Dedifferentiated amniotic fluid mesenchymal stem cell (primary cell): ENCODE measurements at regions not wholly inside any gene's neighbourhood (a gene's known extent, or its start where the extent isn't known, plus 50 kb on each side); places are given as distances from the start of the nearest gene placed in this dataset.
A peak's percentile ranks its signal among the peaks of the same experiment; 100 is the strongest.

Source experiments
- DNase-seq: peaks from one replicate; pipeline ENCODE4 v3.0.0-alpha.2; 2016; ENCODE audit errors: extremely low spot score

DNA sequence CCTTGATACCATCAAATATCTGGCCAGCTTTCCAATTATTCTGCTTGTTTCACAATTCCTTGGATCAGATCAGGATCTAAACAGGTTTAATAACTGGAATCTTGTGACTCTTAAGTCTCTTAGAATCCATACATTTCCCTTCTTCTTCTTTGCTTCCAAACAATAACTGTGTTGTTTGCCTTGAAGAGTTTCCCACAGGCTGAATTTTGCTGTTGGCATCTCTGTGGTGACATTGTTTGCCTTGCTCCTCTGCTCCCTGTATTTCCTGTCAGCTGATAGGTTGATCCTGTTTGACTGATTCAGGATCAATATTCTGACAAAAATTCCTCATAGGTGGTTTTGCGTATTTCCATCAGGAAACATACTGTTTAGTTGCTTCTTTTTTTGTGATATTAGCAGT, 248.4 kb upstream of the LMCD1 start:
- no peak for DNase-seq

DNA sequence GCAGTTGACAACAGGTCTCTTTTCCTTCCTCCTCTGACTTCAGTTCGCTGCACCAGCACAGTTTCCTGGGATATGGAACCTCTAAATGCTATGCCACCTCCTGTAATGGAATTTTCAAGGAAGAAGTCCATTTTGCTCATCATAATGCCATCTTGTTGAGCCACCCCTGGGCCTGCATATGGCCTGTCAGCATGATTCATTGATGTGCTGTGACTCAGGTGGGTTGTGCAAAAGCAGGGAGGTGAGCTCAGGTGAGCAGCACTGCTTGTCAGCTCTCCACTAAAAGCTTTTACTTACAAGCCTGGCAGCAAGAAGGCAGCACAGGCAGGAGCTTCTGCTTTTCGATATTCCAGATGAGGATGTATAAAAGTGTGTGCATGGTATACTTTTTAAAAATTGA, 247.1 kb upstream of the LMCD1 start:
- DNase-seq, result no peak

DNA sequence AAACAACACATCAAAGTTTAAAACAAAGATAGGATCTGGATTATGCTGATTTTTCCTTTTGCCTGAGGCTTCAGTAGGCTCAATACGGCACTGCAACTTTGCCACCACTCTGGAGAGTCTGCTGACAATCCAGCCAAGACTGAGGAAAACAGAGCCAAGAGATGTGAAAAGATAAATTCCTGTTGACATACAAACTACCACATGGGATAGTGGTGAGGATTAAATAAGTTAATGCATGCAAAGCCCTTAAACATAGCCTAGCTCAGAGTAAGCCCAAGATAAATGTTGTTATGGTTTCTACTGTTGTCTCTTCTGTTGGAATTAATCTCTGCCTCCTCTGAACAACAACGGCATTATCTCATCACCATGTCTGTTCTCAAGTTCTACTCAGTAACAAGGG, 245.9 kb upstream of the LMCD1 start:
- no peak for DNase-seq

DNA sequence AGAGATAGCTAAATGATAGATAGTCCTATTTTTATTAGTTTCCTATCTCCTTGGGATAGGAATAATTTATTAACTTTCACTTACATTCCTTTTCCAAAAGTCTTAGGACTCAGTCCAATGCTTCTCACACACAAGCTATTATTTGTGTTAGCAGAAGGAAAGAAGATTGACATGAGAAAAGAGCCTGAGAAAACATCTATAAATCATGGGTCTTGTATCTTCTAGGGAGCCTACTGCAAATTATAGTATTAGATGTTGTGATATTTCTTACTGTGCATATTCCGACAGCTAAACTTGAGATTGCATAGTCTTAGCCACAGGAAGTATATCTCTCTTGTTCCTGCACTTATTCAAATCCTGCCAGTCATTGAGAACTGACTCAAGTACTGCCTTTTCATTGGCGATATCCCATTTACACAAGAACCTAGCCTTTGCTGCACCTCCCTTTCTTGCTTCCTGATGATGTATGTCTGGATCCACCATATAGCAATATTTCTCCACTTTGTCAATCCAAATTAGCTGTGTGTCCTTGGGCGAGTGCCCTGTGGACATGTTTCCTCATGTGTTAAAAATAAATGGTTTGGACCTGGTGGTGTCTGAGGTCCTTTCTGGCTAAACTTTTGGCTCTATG, 245.1 kb upstream of the LMCD1 start:
- DNase-seq, result no peak

DNA sequence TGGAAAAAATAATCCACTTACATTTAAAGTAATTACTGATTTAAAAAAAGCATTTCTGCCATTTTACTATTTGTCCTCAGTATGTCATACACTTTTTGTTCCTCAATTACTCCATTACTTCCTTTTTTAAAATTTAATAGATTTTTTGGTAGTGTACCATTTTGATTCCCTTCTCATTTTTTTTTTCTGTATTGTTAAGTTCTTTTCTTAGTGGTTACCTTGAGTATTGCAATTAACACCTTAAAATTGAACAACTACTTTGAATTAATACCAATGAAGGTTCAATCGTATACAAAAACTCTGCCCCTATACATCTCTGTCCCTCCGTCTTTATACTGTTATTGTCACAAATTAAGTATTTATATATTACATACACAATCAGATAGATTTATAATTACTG, 240.6 kb upstream of the LMCD1 start:
- DNase-seq, result no peak

DNA sequence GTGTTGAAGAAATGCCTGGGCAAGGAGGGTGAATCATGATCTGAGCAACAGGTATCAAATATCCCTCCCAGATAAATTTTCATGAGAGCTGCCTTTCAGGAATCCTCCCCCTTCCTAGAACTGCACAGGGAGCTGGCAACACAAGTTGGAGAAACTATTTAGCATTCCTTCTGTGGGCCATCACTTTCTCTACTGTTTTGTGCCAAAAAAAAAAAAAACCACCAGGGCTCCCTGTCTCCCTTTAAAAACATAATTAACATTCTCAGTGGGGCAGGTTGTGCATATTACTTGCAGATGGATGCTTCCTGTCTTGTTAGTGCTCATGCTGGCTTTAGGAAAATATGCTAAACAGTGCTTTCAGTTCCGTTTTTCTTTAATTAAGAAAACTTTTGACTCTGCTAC, 234.9 kb upstream of the LMCD1 start:
- DNase-seq, result no peak

DNA sequence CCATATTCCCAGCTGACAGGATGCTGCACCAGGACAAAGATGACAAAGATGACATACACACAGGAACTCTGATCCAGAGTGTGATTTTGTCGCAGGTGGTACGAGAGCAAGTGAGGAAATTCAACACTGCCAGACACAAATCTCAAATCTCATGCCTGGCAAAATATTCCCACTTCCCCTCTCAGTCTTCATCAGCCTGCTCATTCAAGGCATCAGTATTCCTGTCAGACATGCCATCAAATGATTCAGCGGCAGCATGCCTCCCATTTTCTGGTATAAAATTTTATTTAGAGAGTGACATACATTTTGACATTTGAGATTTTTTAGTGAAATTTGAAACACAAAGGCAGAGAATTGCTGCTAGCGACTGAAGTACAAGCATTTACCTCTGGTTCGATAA, 228.1 kb upstream of the LMCD1 start:
- DNase-seq, result no peak

DNA sequence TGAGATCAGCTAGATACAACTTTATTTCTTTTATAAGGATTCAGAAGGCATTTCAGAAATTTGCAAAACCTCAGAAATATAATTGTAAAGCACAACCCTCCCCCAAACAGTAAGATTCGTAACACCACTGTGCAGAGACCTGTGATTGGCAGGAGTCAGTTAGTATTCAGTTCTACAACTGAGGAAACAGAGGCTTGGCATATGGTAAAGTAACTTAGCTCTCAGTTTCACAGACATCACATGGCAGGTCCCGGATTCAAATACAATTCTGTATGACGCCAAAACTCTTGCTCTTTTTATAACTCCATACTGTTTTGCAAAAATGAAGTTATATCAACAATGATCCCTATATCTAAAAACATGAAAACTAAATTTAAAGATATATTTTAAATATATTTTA, 225.6 kb upstream of the LMCD1 start:
- no peak for DNase-seq

DNA sequence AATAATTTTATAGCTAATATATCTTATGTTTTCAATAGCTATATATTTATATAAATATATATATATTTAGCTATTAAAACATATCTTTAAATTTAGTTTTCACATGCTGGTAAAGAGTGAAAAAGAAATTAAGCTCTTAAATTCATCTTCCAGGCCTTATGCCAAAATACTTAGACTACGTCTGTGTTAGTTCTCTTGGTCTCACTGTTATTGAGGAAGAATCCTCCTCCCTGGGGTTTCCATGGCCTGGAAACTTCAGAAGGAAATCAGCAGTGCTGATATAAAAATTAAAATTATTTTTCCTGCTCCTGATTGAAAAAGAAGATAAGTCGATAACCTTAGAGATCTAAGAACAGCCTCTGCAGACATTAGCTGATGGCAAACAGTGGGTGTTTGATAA, 225.1 kb upstream of the LMCD1 start:
- no peak for DNase-seq

DNA sequence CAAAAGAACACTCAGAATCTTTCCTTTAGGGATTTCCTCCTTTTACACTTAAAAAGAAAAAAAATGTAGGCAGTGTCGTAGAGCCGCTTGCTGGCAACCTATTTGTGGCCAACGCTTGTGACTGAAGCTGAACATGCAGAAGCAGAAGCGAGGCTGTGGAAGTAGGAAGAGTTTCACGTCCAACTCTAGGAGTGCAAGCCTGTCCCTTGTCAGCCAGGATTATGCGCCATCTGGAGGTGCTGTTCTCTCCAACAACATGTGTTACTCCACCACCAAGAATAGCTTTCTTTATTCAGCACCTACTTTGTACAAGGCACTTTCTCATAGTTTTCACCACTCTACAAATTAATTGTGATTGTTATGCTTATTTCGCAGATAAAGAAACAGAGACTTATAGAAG, 223.2 kb upstream of the LMCD1 start:
- no peak for DNase-seq

DNA sequence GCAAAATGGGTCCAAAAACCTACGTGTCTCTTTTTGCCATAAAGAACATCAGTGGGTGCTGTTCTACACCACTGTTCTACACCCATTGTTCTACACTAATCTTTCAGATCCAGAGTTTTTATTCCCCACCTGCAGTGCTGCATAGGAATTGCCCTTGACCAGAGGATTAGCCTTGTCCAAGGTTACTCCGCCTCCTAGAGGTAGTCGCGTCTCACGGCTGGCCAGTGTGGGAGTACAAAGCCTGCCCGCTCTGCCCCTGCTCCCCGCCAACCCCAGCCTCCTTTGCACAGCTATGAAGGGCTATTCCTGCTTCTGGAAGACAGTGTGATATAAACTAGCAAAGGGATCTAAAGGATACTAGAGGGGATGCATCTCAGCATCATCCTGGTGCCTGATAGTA, 222.1 kb upstream of the LMCD1 start:
- DNase-seq, result no peak

DNA sequence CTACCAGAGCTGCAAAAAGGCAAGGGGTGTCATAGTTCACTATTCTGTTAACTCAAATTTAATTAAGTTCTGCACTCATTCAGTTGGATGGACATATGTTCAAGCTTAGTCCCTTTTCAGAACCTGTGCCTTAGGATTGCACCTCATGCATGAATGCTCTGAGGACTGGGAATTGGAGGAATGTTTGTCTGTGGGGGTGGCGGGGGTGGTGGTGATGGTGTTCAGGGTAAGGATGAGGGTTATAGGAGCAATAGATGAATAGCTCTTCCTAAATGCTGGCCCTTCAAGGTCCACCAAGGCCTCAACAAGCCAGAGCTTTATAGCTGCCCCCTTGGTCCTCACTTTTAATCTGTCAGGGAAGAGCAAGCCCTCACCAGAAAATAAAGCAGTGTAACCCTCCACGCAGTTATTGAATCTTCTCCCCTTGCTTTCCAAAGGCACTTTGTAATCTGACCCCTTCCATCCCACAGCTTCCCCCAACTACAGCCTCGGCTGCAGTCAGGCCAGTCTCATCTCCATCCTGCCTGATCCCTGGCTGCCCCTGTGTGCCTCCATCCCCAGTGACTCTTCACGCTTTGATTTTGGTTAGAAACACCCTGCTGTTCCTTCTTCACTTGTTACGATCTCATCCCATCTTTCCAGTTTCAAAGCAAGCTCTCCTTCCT, 221.6 kb upstream of the LMCD1 start:
- DNase-seq, result no peak

DNA sequence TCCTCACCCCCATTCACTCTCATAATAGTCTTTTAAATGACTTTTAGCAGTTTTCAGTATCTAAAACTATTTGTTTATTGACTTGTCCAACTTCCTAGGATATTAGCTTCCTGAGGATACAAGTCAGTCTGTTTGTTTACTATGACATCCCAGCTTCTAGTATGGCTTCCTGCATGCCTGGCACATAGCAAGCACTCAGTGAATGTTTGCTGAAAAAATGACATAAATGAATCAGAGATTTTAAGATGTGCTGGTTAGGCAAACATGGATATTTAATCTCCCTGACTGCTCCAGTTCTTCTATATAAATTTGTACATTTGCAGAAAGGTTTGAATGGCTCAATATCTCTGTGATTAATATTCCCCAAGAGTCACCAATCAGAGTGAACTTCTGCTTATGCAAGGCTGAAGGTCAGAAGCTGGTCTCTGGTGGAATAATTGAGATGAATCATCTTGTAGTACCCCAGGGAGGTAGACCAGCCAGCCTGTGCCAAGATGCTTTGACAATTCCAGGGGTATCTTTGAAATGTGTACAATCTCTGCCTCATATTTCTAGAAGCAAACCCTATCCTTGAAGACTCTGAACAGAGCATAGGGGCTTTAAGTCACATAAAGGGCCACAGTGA, 219.0 kb upstream of the LMCD1 start:
- no peak for DNase-seq

DNA sequence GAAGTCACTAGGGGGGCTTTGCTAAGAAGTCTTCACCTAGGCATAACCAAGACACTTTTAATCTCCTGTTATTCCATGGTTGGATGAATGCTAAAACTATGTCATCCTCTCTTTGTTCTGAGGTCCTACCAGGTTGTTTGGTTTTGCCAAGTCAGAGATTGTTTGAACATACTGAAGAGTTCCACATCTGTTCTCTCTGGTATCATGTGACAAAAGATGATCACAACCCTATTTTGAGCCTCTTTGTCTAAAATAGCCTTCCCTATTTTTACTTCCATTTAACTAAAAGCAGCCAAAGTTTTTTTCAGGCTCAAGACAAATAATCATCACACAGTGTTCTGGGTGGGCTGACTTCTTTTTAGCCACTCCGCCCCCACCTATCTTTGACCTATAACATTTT, 218.4 kb upstream of the LMCD1 start:
- DNase-seq, result no peak

DNA sequence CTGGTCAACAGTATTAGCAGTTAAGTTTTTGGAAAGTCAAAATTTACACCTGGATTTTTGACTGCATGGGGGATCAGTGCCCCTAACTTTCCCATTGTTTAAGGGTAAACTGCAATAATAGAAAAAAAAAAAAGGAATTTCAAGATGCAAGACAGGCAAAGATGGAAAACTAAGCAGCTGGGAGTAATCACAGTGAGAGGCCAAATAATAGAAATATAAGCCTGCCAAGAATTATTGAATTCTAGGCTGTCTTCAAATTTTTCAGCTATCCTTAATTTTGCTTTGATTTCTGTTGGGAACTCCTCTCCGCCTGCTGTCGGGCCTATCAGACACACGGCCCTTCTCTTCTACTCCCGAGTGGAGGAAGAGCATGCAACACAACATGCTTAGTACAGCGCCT, 215.5 kb upstream of the LMCD1 start:
- no peak for DNase-seq

DNA sequence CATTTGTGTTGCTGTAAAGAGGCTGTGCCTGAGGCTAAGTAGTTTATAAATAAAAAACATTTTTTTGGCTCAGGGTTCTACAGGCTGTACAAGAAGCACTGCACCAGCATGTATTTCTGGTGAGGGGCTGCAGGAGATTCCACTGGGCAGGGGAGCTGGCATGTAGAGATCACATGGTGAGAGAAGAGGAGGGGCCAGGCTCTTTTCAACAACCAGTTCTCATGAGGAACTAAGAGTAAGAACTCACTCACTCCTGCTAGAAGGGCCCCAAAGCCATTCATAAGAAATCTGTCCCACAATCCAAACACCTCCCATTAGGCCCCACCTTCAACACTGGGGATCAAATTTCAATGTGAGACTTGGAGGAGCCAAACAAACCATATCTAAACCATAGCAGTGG, 214.9 kb upstream of the LMCD1 start:
- no peak for DNase-seq

DNA sequence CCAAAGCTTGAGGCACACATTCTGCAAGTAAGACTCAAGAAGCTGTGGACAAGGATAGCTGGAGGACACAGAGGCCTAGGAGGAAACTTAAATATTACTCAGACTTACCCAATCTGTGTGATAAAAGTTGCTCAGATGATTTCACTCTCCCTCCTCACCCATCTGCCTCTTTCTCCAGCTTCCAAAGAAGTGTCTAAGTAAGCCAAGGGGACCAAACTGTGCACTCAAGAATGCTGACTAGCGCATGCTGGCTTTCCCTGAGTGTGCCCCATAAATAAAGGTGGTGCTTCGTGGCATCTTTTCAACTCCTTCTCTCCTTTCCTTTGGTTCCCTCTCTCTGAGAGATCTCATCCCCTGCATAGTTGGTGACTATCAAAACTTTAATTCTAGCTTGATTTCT, 211.0 kb upstream of the LMCD1 start:
- DNase-seq, result no peak

DNA sequence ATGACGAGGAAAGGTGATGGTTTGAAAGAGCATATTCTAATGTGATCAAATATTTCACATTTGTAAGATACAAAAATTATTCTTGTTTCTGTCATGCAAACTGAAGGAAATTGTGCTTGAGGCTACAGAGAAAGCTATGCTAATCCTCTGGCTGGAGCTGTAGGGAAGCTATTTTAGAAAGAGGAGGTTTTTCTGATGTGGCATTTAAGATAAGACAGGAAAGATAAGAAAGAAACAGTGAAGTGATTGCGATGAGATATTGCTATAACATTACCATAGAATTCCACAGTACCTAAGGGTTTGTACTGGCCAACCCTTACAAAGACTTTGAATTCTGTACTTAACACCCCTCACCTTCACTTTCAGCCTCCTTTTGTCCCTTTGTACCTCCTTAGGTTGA, 205.2 kb upstream of the LMCD1 start:
- DNase-seq, result no peak

DNA sequence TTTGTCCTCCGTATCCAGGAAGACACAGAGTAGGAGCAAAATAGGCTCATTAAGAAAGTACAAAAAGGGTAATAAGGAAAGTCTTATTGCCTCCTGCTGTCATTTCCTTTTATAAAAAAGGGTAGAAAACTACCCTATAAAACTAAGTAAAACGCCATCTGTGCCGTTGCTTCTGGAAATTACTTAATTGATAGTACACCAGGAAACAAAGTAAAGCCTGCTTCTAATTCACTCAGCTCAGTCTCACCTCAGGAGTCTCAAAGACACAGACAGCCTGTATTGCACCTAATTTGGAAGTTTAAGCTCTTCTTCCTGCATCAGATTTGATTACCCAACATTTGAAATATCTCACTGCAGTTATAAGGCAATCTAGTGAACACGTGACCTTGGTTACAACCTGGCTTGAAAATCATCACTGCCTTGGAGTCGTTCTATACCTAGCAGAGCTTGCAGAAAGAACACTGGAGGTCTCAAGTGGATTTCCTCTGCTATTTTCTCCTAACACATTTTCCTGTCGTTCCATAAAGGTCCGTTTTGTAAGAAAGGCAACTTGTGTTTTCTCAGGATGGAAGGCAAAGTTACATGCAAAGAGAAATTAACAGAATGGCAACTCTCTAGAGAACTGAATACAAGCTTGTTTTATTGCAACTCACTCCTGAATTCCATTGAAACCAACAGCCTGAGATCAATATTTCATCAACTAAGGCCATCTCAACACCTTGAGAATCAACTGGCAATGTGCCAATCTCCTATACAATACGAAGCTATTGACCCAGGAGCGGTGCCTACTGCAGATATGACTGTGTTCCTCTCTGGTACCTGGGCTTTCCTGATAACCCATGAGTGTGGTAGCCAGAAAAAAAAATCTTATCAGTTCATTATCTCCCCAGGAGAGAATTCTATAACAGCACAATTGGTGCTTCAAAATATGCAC, 203.3 kb upstream of the LMCD1 start:
- DNase-seq, result no peak

DNA sequence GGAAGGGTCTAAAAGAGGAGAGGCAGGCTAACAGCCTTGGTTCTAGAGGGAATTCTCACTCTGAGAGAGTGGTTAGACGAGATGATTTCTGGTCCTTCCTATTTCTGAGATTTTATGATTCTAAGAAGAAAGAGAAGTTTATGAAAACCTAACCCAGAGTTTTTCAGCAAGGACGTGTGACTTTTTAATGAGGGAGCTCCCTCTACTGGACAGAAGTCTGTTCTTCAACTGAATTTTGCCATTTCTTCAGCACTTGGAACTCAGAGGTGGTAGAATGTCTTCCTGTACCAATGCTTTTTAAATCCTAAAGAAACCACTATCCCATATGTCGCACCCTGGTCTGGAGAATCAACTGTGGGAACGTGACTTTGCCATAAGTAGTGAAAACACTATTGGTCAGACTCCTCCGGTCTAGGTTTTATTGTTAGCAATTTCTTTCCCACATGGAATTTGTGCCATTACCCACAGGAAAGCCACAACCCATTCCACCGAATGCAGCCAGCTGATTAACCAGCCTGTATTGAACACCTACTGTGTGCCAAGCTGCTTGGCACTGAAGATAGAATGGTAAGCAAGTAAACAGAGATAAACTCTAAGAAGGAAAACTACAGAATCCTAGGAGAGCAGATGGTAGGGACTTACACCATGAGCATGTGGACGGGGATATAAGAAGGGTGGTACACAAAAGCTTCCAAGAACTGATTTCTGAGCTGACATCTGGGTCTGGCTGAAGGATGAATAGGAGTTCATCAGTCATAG, 199.5 kb upstream of the LMCD1 start:
- DNase-seq, result peak; percentile 70

DNA sequence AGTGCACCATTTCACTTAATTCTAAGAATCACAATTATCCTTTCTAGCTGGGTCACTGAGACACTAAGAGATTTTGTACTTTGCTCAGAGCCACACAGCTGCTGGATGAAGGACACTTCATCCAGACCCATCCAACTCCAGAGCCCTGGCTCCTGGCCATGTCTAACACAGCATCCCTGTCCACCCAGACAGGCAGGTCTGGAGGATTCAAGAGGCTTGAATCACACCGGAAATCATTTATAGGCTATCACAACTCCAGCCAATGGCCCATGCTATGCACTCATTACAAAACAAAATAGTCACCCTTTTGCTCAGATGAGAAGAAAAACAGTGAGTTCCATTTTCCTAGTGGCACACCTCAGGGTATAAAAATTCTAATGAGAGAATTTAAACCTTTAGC, 198.2 kb upstream of the LMCD1 start:
- no peak for DNase-seq

DNA sequence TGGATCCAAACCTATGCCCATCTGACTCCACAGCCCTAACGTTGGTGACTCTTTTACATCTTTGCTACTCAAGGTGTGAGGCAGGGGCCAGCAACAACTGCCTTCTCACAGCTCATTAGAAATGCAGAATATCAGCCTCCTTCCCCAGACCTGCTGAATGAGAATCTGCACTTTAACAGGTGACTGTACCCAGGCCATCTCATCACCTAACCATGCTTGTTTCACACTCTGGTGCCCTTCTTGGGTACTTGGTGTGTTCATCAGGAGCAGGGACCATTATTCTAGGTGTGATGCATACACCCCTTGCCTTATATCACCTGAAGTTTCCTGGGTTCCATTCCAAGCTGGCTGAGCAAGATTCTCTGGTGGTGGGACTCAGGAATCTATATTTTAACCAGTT, 196.3 kb upstream of the LMCD1 start:
- DNase-seq, result no peak
